ENCODE measurements at regions not wholly inside any gene's neighbourhood (a gene's known extent, or its start where the extent isn't known, plus 50 kb on each side); places are given as distances from the start of the nearest gene placed in this dataset.

GRCh38 chr5:116858705-116859333 lies 284.2 kb upstream of the SEMA6A start:
- no peak for TF ChIP-seq CTCF (IDR thresholded peaks at IDR 0.05; ENCODE audit: low read depth, low read length, poor library complexity, severe bottlenecking)
- no peak for TF ChIP-seq EZH2phosphoT487 (IDR thresholded peaks at IDR 0.05; ENCODE audit: borderline replicate concordance, low read length)
